GM19467 (cell line): ENCODE measurements at regions not wholly inside any gene's neighbourhood (a gene's known extent, or its start where the extent isn't known, plus 50 kb on each side); places are given as distances from the start of the nearest gene placed in this dataset.

Source experiments
- ATAC-seq: cut with Tn5 transposase; IDR thresholded peaks from one replicate; pipeline ENCODE4 v1.9.1; 2021; ENCODE audit warnings: mild to moderate bottlenecking, moderate library complexity; ENCODE audit not compliant: unreplicated experiment

DNA sequence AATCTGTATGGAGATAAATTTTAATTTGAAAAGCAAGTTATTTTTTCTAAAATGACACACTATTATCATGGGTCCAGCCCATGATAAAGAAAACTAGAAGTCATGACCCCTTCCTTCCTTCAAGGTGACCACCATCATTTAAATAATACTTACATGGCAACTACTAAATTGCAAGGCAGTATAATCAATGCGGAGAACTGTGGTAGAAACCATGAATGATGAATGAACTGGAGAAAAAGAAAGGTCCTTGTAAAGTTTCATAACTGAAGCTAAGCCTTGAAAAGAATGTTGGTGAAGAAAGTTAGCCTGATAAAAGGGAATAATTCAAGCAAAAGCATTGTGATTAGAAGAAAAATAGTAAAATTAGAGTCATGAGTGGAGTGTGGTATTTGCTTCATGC is 222.9 kb upstream of the TBC1D5 start:
- no peak for ATAC-seq

DNA sequence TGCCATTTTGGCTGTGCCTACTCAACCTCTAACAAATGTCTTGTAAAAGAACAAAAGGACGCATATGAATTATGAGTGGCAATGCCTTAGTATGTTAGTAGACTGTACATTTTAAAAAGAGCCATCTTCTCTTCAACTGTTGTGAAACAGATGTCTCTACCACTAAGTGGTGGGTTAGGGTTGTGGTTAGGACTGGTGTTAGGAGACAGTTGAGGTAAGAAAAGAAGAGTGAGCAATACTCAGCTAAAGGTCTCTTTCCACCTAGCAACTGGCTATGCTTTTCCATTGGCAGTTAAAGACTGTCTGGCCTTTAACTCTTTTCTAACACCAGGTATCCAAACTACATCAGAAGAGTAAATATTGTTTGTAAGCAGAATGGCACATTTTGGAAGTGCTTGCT is 221.7 kb upstream of the TBC1D5 start:
- ATAC-seq, result no peak

- ATAC-seq, result no peak
Observed at GRCh38 chr3:17955411-17955810, 213.0 kb upstream of the TBC1D5 start.

GRCh38 chr3:17954801-17955200 is 212.4 kb upstream of the TBC1D5 start:
- no peak for ATAC-seq

DNA sequence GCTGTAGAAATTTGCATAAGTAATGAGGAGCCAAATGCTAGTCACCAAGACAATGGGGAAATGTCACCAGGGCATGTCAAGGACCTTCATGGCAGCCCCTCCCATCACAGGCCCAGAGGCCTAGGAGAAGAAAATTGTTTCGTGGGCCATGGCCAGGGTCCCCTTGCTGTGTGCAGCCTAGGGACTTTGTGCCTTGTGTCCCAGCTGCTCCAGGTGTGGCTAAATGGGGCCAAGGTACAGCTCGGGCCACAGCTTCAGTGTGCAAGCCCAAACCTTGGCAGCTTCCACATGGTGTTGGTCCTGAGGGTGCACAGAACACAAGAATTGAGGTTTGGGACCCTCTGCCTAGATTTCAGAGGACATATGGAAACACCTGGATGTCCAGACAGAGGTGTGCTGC is 208.8 kb upstream of the TBC1D5 start:
- ATAC-seq, result no peak

GRCh38 chr3:17949101-17949500 is 206.7 kb upstream of the TBC1D5 start:
- no peak for ATAC-seq

DNA sequence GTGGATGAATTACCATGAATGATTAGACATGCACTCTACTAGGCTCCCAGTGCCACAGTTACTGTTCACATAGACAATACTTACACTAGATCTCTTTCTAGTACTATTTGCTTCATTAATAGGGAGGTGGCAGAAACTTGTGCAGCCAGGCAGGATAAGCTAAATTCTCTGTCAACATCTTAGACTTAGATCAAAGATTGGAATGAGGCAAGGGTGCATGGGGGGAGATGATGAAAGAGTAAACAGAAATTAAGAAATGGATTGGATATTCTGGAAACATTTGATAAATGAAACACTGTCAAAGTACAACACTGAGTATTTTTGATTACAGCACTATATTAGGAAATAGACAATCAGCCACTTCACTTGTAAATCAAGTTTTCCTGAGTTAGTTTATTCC is 205.4 kb upstream of the TBC1D5 start:
- no peak for ATAC-seq

DNA sequence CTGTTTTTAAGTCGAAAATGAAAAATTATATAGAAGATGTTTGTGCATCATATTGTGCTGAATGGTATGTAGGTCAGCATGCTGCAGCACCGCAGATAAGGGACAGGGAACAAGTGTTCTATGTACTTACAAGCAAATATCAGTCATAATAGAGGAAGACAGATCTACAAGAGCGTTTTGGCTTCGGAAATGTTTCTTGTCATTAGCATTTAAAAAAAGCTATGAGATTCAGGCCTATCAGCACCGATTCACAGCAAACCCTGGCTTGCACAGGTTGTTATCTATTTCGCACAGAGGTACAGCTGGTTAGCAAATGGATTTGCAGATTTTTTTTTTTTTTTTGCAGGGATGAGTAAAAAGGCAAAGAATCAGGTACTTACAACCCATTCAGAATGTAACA is 204.2 kb upstream of the TBC1D5 start:
- no peak for ATAC-seq

GRCh38 chr3:17945799-17946399 is 203.5 kb upstream of the TBC1D5 start:
- ATAC-seq, result no peak

DNA sequence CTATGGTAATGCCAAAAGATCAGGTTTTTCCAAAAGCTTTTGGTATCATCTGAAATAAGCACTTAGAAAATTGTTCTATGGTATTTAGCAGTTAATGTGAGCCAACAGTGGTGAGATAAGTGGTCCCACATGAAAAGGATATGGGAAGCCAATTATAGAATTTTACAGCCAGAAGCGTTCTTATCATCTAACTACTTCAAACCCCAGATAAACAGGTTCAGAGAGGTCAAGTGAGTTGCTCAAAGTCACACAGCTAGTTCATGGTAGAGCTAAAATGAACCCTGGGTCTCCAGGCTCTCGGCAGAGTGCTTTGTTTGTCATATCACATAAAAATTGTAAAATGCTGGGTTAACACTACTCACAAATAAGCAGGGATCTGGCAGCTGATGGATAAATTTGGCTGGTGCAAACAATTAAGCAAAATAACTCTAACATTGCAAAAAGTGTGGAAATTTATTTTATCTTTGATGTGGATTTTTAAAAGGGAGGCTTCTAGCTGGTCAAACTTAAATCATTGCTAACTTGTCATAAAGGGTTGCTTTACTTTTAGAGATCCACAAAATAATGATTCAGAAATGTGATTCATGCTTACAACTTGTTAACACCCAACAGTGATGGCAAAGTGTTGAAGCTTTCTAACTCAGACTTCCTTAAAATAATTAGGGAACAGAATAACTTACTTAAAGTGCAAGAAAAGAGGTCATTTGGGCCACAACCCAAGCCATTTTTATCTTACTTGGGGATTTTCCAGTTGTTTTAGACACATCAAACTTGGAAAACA is 202.8 kb upstream of the TBC1D5 start:
- ATAC-seq, result no peak

DNA sequence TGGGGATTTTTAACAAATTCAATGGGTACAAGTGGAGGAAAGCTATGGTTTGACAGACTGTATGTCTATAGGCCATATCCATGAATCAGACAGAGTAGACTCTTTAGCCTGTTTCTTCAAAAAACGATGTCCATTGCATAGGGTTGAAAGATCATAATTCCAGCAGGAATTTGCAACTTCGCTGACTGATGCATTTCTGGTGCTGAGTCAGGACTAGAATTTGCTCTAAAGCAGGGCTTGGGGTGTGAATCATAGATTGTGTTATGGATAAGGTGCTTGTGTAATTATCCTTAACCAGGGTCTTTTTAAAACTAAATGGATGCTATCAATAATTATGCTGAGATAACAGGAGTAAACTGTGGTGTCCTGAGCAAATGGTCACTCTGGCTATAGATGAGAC is 200.4 kb upstream of the TBC1D5 start:
- ATAC-seq, result no peak

DNA sequence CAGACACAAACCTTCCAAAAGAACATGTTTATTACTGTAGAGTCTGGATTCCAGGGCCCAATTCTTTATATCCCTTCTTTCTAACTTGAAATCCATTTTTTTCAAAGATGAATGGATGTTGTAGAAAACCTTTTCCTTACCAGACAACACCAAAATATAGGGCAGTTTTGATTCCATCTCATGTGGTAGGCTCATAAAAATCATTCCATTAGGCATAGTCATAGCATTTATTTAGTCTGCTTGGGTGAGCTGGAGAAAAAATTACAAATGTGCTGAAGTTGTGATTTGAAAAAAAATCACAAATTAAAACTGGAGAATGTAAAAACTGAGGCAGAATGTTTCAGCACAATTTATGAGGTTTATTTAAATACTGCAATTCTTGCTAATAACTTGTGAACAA is 199.3 kb upstream of the TBC1D5 start:
- no peak for ATAC-seq

DNA sequence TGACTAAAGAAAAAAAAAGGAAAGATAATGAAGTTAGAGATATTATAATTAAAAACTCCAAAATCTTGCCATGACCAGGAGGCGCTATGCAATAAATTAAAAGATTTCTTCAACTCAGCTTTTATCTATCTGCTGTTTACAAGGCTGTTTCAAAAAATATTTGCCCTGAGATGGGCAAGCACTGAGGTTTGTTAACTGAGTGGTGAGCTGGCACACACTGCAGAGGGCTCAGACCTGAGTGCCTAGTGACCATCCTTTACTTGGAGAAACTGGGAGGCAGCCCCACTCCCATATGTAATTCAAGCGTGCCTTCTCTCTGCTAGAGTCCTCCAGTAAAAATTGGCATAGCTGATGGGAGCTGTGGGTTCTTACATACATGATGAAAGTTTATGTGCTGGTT is 198.7 kb upstream of the TBC1D5 start:
- ATAC-seq, result no peak

- no peak for ATAC-seq
Observed at GRCh38 chr3:17939157-17939556, 196.7 kb upstream of the TBC1D5 start.

- no peak for ATAC-seq
Observed at GRCh38 chr3:17938313-17938712, 195.9 kb upstream of the TBC1D5 start.

GRCh38 chr3:17936736-17937480 is 194.5 kb upstream of the TBC1D5 start:
- ATAC-seq, result no peak

GRCh38 chr3:17935222-17935621 is 192.8 kb upstream of the TBC1D5 start:
- ATAC-seq, result no peak

DNA sequence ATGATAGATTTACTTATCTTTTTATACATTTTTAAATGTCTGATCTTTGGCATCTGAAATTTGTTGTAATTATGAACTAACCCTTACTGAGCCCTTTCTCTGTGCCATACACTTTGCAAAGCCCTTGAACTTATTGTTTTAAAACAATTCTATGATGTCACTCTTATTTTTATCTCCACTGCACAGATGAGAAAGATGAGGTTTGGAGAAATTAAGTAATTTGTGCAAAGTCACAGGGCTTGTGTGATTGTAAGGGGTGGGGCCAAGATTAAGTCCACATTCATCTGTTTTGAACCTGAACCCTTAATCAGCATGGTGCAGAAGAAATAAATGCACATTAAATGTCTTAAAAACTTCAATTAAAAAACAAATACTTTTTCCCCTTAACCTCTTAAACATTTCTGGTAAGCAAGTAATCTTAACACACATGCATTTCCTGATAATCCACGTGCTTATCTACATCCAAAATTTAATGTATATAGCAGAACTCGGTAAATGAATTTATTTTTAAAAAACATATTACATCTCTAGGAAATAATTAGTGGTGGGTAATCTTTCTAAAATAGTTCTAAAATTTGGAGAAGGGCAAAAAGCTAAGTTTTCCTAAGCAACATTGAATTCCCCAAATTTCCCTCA is 189.8 kb upstream of the TBC1D5 start:
- ATAC-seq, result no peak

GRCh38 chr3:17931131-17931530 is 188.7 kb upstream of the TBC1D5 start:
- ATAC-seq, result no peak

DNA sequence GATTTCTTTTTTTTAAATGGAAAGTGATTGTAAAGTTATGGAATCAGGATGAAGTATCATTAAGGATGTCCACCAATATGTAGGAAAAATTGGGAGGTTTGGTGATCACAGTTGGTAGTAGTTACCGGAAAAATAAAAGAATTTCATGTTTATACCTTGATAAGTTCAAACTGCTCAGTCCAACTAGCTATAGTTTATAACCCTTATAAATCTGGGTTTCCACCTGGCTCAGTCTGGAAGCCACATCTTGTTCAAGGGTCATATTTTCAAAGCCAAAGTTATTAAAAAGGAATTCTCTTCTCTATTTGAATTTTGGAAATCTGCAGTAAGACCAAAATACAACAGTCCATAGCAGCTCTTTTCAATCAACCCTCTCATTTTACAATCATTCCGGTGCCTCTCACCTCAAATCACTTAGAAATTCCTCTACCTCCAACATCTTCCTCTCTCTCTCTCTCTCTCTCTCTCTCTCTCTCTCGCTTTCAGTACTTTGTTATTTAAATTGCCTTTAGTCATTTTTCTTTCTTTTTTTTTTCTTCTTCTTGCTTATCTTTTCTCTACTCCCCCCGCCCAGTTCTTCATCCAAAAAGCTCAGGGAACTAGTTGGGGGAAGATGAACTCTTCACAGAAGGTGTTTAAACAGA is 186.2 kb upstream of the TBC1D5 start:
- ATAC-seq, result no peak

- ATAC-seq, result no peak
Observed at GRCh38 chr3:17927036-17927435, 184.6 kb upstream of the TBC1D5 start.
